ENCODE measurements at regions not wholly inside any gene's neighbourhood (a gene's known extent, or its start where the extent isn't known, plus 50 kb on each side); places are given as distances from the start of the nearest gene placed in this dataset.

GRCh38 chr16:51306886-51307595, 156.0 kb upstream of the SALL1 start:
- TF ChIP-seq NFIC (IDR thresholded peaks at IDR 0.05) (no peak), RAD21 (IDR thresholded peaks at IDR 0.05; ENCODE audit: low read depth) (no peak), TAF1 (IDR thresholded peaks at IDR 0.05; ENCODE audit: low read depth) (no peak), CEBPB (IDR thresholded peaks at IDR 0.05) (no peak), CREB1 (IDR thresholded peaks at IDR 0.05; ENCODE audit: low read depth) (no peak), EGR1 (IDR thresholded peaks at IDR 0.05) (no peak), TCF12 (IDR thresholded peaks at IDR 0.05; ENCODE audit: low read depth) (no peak), YY1 (IDR thresholded peaks at IDR 0.05; ENCODE audit: low read depth) (no peak), ZBTB7A (IDR thresholded peaks at IDR 0.05; ENCODE audit: low read depth) (no peak)
- TF ChIP-seq, protein P1, sequence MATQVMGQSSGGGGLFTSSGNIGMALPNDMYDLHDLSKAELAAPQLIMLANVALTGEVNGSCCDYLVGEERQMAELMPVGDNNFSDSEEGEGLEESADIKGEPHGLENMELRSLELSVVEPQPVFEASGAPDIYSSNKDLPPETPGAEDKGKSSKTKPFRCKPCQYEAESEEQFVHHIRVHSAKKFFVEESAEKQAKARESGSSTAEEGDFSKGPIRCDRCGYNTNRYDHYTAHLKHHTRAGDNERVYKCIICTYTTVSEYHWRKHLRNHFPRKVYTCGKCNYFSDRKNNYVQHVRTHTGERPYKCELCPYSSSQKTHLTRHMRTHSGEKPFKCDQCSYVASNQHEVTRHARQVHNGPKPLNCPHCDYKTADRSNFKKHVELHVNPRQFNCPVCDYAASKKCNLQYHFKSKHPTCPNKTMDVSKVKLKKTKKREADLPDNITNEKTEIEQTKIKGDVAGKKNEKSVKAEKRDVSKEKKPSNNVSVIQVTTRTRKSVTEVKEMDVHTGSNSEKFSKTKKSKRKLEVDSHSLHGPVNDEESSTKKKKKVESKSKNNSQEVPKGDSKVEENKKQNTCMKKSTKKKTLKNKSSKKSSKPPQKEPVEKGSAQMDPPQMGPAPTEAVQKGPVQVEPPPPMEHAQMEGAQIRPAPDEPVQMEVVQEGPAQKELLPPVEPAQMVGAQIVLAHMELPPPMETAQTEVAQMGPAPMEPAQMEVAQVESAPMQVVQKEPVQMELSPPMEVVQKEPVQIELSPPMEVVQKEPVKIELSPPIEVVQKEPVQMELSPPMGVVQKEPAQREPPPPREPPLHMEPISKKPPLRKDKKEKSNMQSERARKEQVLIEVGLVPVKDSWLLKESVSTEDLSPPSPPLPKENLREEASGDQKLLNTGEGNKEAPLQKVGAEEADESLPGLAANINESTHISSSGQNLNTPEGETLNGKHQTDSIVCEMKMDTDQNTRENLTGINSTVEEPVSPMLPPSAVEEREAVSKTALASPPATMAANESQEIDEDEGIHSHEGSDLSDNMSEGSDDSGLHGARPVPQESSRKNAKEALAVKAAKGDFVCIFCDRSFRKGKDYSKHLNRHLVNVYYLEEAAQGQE (IDR thresholded peaks at IDR 0.05; ENCODE audit: low read depth) = no peak
- TF ChIP-seq, protein P2, sequence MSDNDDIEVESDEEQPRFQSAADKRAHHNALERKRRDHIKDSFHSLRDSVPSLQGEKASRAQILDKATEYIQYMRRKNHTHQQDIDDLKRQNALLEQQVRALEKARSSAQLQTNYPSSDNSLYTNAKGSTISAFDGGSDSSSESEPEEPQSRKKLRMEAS (IDR thresholded peaks at IDR 0.05) = no peak

GRCh38 chr16:51306116-51306515, 155.0 kb upstream of the SALL1 start:
- no peak for TF ChIP-seq EP300 (IDR thresholded peaks at IDR 0.05; ENCODE audit: borderline replicate concordance)

GRCh38 chr16:51305337-51305736, 154.3 kb upstream of the SALL1 start:
- TF ChIP-seq, protein P1 (IDR thresholded peaks at IDR 0.05; ENCODE audit: low read depth) = no peak
- TF ChIP-seq CEBPB (IDR thresholded peaks at IDR 0.05) = no peak
- no peak for TF ChIP-seq YY1 (IDR thresholded peaks at IDR 0.05; ENCODE audit: low read depth)
- TF ChIP-seq ZBTB7A (IDR thresholded peaks at IDR 0.05; ENCODE audit: low read depth) = no peak
- TF ChIP-seq, protein P2 (IDR thresholded peaks at IDR 0.05) = no peak
- no peak for TF ChIP-seq CREB1 (IDR thresholded peaks at IDR 0.05; ENCODE audit: low read depth)
- TF ChIP-seq NFIC (IDR thresholded peaks at IDR 0.05) = no peak
- TF ChIP-seq EGR1 (IDR thresholded peaks at IDR 0.05) = no peak
- no peak for TF ChIP-seq EP300 (IDR thresholded peaks at IDR 0.05; ENCODE audit: borderline replicate concordance)
- no peak for TF ChIP-seq TAF1 (IDR thresholded peaks at IDR 0.05; ENCODE audit: low read depth)
- TF ChIP-seq RAD21 (IDR thresholded peaks at IDR 0.05; ENCODE audit: low read depth) = no peak
- TF ChIP-seq TCF12 (IDR thresholded peaks at IDR 0.05; ENCODE audit: low read depth) = no peak
- TF ChIP-seq, protein P3, sequence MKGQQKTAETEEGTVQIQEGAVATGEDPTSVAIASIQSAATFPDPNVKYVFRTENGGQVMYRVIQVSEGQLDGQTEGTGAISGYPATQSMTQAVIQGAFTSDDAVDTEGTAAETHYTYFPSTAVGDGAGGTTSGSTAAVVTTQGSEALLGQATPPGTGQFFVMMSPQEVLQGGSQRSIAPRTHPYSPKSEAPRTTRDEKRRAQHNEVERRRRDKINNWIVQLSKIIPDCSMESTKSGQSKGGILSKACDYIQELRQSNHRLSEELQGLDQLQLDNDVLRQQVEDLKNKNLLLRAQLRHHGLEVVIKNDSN (IDR thresholded peaks at IDR 0.05) = no peak

GRCh38 chr16:51302042-51302441, 151.0 kb upstream of the SALL1 start:
- TF ChIP-seq YY1 (IDR thresholded peaks at IDR 0.05; ENCODE audit: low read depth) = no peak
- no peak for TF ChIP-seq NFIC (IDR thresholded peaks at IDR 0.05)
- TF ChIP-seq EGR1 (IDR thresholded peaks at IDR 0.05) = no peak
- TF ChIP-seq, protein P2 (IDR thresholded peaks at IDR 0.05) = no peak
- TF ChIP-seq, protein P1 (IDR thresholded peaks at IDR 0.05; ENCODE audit: low read depth) = no peak
- TF ChIP-seq EP300 (IDR thresholded peaks at IDR 0.05; ENCODE audit: borderline replicate concordance) = no peak
- no peak for TF ChIP-seq TCF12 (IDR thresholded peaks at IDR 0.05; ENCODE audit: low read depth)
- TF ChIP-seq FOXM1 (IDR thresholded peaks at IDR 0.05; ENCODE audit: borderline replicate concordance, low read depth) = no peak
- TF ChIP-seq ZBTB7A (IDR thresholded peaks at IDR 0.05; ENCODE audit: low read depth) = no peak
- TF ChIP-seq, protein P3 (IDR thresholded peaks at IDR 0.05) = no peak
- TF ChIP-seq CREB1 (IDR thresholded peaks at IDR 0.05; ENCODE audit: low read depth) = no peak
- no peak for TF ChIP-seq TAF1 (IDR thresholded peaks at IDR 0.05; ENCODE audit: low read depth)
